Astrocyte (in vitro differentiated cells and primary cell): ENCODE measurements at regions not wholly inside any gene's neighbourhood (a gene's known extent, or its start where the extent isn't known, plus 50 kb on each side); places are given as distances from the start of the nearest gene placed in this dataset.

ENCODE experiments used
- EZH2 ChIP-seq: IDR thresholded peaks from 2 replicates; pipeline ENCODE4 v1.6.1; 2012; ENCODE audit warnings: mild to moderate bottlenecking, low read length, inconsistent platforms; ENCODE audit not compliant: insufficient read depth
- TF ChIP-seq, protein P1 (sequence below): IDR thresholded peaks from 2 replicates; pipeline ENCODE4 v1.5.1; 2011; ENCODE audit warnings: low read depth, mild to moderate bottlenecking, inconsistent platforms, low read length, moderate library complexity; ENCODE audit not compliant: insufficient read depth

DNA sequence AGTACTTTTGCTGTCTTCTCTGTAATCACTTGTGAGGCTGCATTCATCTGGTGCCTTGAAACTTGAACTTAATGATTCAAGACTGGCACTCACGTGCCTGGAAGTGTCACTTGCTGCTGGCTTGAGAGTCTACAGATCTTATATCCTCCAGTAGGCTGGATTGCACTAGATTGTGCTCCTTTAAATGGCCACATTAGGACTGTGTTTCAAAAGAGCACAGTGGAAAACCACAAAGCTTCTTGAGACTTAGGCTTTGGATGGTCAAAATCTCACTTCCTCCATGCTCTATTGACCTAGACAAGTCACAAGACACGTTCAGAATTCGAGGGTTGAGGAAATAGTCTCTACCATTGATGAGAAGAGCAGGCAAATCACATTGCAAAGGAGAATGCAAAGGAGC, 1278.8 kb upstream of the MIR17HG start:
- TF ChIP-seq, protein P1, sequence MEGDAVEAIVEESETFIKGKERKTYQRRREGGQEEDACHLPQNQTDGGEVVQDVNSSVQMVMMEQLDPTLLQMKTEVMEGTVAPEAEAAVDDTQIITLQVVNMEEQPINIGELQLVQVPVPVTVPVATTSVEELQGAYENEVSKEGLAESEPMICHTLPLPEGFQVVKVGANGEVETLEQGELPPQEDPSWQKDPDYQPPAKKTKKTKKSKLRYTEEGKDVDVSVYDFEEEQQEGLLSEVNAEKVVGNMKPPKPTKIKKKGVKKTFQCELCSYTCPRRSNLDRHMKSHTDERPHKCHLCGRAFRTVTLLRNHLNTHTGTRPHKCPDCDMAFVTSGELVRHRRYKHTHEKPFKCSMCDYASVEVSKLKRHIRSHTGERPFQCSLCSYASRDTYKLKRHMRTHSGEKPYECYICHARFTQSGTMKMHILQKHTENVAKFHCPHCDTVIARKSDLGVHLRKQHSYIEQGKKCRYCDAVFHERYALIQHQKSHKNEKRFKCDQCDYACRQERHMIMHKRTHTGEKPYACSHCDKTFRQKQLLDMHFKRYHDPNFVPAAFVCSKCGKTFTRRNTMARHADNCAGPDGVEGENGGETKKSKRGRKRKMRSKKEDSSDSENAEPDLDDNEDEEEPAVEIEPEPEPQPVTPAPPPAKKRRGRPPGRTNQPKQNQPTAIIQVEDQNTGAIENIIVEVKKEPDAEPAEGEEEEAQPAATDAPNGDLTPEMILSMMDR: no peak
- no peak for TF ChIP-seq EZH2
